PC-3 (cell line): ENCODE measurements at regions not wholly inside any gene's neighbourhood (a gene's known extent, or its start where the extent isn't known, plus 50 kb on each side); places are given as distances from the start of the nearest gene placed in this dataset.

Experiments
- ATAC-seq: fragments of 200-7000 bp; cut with Tn5 transposase; 2 replicates; pipeline ENCODE4 v1.9.1; 2020; ENCODE audit warnings: mild to moderate bottlenecking, moderate library complexity
- BruUV-seq: library from RNA; stranded (reverse); fragments of 400-500 nt; replicated peaks from 2 replicates; lab custom pipeline; 2021; lab: Mats Ljungman, UMichigan
- CTCF ChIA-PET: fragments of 300-600 bp; sonication (Branson Sonifier 250); formaldehyde crosslinking; loops from one replicate; lab custom pipeline; 2022; ENCODE audit warnings: antibody characterized with exemption; lab: Charles Lee
- POLR2A ChIA-PET: fragments of 300-600 bp; sonication (Branson Sonifier 250); formaldehyde crosslinking; loops from one replicate; lab custom pipeline; 2022; ENCODE audit warnings: antibody characterized with exemption; ENCODE audit not compliant: unreplicated experiment; lab: Charles Lee
- DNase-seq: peaks from one replicate; pipeline ENCODE4 v3.0.0-alpha.2; 2015
- H2AFZ ChIP-seq: fragments of 300-600 bp; sonication (generic); 2 replicates; pipeline ENCODE4 v1.6.0; 2016; ENCODE audit warnings: antibody characterized with exemption, low read length
- H3F3A ChIP-seq: fragments of 300-600 bp; sonication (generic); one replicate; pipeline ENCODE4 v1.6.0; 2017; ENCODE audit warnings: antibody characterized with exemption, low read length, control low read depth, mild to moderate bottlenecking; ENCODE audit not compliant: unreplicated experiment
- H3K27ac ChIP-seq: fragments of 300-600 bp; sonication (generic); 2 replicates; pipeline ENCODE4 v1.5.1; 2016; ENCODE audit warnings: mild to moderate bottlenecking, low read length
- H3K27me3 ChIP-seq: fragments of 300-600 bp; sonication (generic); 2 replicates; pipeline ENCODE4 v1.6.1; 2016; ENCODE audit warnings: low read length, mixed read lengths
- H3K36me3 ChIP-seq: fragments of 300-600 bp; sonication (generic); 2 replicates; pipeline ENCODE4 v1.6.1; 2016; ENCODE audit warnings: low read depth, mixed run types, low read length, mixed read lengths
- H3K4me1 ChIP-seq: fragments of 300-600 bp; sonication (generic); 2 replicates; pipeline ENCODE4 v1.5.1; 2016; ENCODE audit warnings: low read length; ENCODE audit not compliant: insufficient read depth
- H3K4me2 ChIP-seq: fragments of 300-600 bp; sonication (generic); 2 replicates; pipeline ENCODE4 v1.6.0; 2016; ENCODE audit warnings: low read length
- H3K4me3 ChIP-seq: fragments of 300-600 bp; sonication (generic); 2 replicates; pipeline ENCODE4 v1.5.1; 2016; ENCODE audit warnings: mild to moderate bottlenecking, low read length, mixed read lengths
- H3K79me2 ChIP-seq: fragments of 300-600 bp; sonication (generic); 2 replicates; pipeline ENCODE4 v1.6.1; 2017; ENCODE audit warnings: low read length, mixed read lengths
- H3K9ac ChIP-seq: fragments of 300-600 bp; sonication (generic); 2 replicates; pipeline ENCODE4 v1.6.0; 2016; ENCODE audit warnings: mild to moderate bottlenecking, low read length
- H3K9me2 ChIP-seq: fragments of 300-600 bp; sonication (generic); replicated peaks from 2 replicates; pipeline ENCODE4 v1.6.1; 2016; ENCODE audit warnings: mixed run types, low read length, mixed read lengths
- H3K9me3 ChIP-seq: fragments of 300-600 bp; sonication (generic); 2 replicates; pipeline ENCODE4 v1.6.1; 2016; ENCODE audit warnings: low read length, mixed read lengths
- H4K20me1 ChIP-seq: fragments of 300-600 bp; sonication (generic); 2 replicates; pipeline ENCODE4 v1.6.1; 2016; ENCODE audit warnings: low read length, mixed read lengths
- CTCF ChIP-seq: fragments of 300-600 bp; sonication (generic); conservative IDR thresholded peaks from 2 replicates; pipeline ENCODE4 v1.5.1; 2017; ENCODE audit warnings: antibody characterized with exemption, low read depth, mild to moderate bottlenecking, low read length
- EZH2 ChIP-seq: fragments of 300-600 bp; sonication (generic); IDR thresholded peaks from one replicate; pipeline ENCODE4 v1.6.1; 2017; ENCODE audit warnings: antibody characterized with exemption, mild to moderate bottlenecking, low read length; ENCODE audit not compliant: unreplicated experiment
- EZH2phosphoT487 ChIP-seq: fragments of 300-600 bp; sonication (generic); IDR thresholded peaks from 2 replicates; pipeline ENCODE4 v1.6.1; 2018; ENCODE audit warnings: mild to moderate bottlenecking, antibody characterized with exemption, low read length, borderline replicate concordance
- intact Hi-C: fragments of 100-400 bp; cut with micrococcal nuclease; formaldehyde crosslinking; loops from 2 replicates; pipeline ENCODE4 v1.9.0; 2023

DNA sequence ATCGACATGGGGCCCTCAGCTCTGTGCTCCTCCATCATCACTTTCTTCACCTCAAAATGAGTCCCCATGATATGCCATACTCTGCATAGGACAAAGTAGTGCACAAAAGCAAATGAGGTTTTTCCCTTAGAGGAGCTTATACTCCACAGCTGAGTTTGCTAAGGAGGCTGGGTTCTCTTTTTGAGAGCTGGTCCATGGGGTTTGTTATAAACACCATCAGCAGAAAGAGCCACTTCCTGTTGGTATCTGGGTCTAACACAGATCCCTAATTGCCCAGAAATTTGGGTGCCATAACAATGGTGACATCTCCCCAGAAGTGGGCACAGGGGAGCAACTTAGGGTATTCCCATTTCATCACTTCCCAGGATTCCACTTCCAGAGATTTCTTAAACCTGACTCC lies 395.7 kb downstream of the FOXO1 start:
- H3K9me3 ChIP-seq = no peaks in the 10 kb centered on the region
- no peaks in the 10 kb centered on the region for H3K9me2 ChIP-seq
- no peaks in the 10 kb centered on the region for H3K27me3 ChIP-seq
- no peaks in the 10 kb centered on the region for H3K36me3 ChIP-seq
- ATAC-seq = no peak
- no peaks in the 10 kb centered on the region for H3K79me2 ChIP-seq
- no TSS peak for BruUV-seq
- TF ChIP-seq EZH2phosphoT487 = no peak
- TF ChIP-seq EZH2 = no peak
- no peak for TF ChIP-seq CTCF
- intact Hi-C loops = loop anchor here (10.0 kb wide), 1 partner anchor 394 kb away; the partner anchor contains the start of gene FOXO1
- H4K20me1 ChIP-seq = no peaks in the 10 kb centered on the region
- H3K4me1 ChIP-seq = peaks cover 37% of the 10 kb centered on the region
- no peak overlapping the region for H3K4me3 ChIP-seq
- no peak overlapping the region for H3K4me2 ChIP-seq
- H2AFZ ChIP-seq = no peak overlapping the region
- ChIA-PET CTCF (no interaction called here), POLR2A (no interaction called here)
- no peak overlapping the region for H3K27ac ChIP-seq
- no peak for DNase-seq
- H3K9ac ChIP-seq = no peak overlapping the region
- peaks cover 5% of the 10 kb centered on the region for H3F3A ChIP-seq

- intact Hi-C loops = loop anchor here (10.0 kb wide), 1 partner anchor 393 kb away; the partner anchor contains the start of gene FOXO1
- ATAC-seq (no peak), DNase-seq (no peak)
- Histone ChIP-seq H3K4me3 (no peak overlapping the region), H3F3A (peaks cover 5% of the 10 kb centered on the region), H4K20me1 (no peaks in the 10 kb centered on the region), H3K4me2 (peak overlapping the region; percentile 60), H3K9me3 (no peaks in the 10 kb centered on the region), H3K79me2 (no peaks in the 10 kb centered on the region), H3K9ac (no peak overlapping the region), H3K4me1 (peaks cover 43% of the 10 kb centered on the region), H3K27me3 (no peaks in the 10 kb centered on the region), H2AFZ (peak overlapping the region; percentile 55; the same call in 1 of the 2 replicates), H3K27ac (peak overlapping the region; percentile 70), H3K9me2 (no peaks in the 10 kb centered on the region), H3K36me3 (no peaks in the 10 kb centered on the region)
- CTCF ChIA-PET = no interaction called here
- POLR2A ChIA-PET = no interaction called here
- no peak for TF ChIP-seq CTCF
- no peak for TF ChIP-seq EZH2
- TF ChIP-seq EZH2phosphoT487 = no peak
- BruUV-seq = no TSS peak
Observed at GRCh38 chr13:40271271-40271885, 395.1 kb downstream of the FOXO1 start.
